Smooth muscle cell (in vitro differentiated cells): ENCODE measurements at regions not wholly inside any gene's neighbourhood (a gene's known extent, or its start where the extent isn't known, plus 50 kb on each side); places are given as distances from the start of the nearest gene placed in this dataset.
"Not testable (repeated sequence)": the region's sequence is repeated elsewhere in the genome, so short reads cannot be mapped to it uniquely, and the experiment has no call there.

ENCODE experiments used
- DNase-seq: peaks from one replicate; lab custom pipeline; 2025; ENCODE audit not compliant: unreplicated experiment; lab: John Stamatoyannopoulos, UW
- H2AFZ ChIP-seq: fragments of 200-600 bp; sonication (generic); 2 replicates; pipeline ENCODE4 v1.6.0; 2016; ENCODE audit warnings: antibody characterized with exemption, low read depth, mild to moderate bottlenecking
- H3F3A ChIP-seq: fragments of 200-600 bp; sonication (generic); 2 replicates; pipeline ENCODE4 v1.6.0; 2017; ENCODE audit warnings: antibody characterized with exemption, low read depth
- H3K27ac ChIP-seq: fragments of 200-600 bp; sonication (generic); 2 replicates; pipeline ENCODE4 v1.5.1; 2016; ENCODE audit warnings: low read depth, mild to moderate bottlenecking
- H3K27me3 ChIP-seq: fragments of 200-600 bp; sonication (generic); 2 replicates; pipeline ENCODE4 v1.6.1; 2016; ENCODE audit warnings: low read depth, mild to moderate bottlenecking
- H3K36me3 ChIP-seq: fragments of 200-600 bp; sonication (generic); 2 replicates; pipeline ENCODE4 v1.5.1; 2016; ENCODE audit warnings: low read depth
- H3K4me1 ChIP-seq: fragments of 200-600 bp; sonication (generic); 2 replicates; pipeline ENCODE4 v1.5.1; 2016; ENCODE audit warnings: low read depth
- H3K4me2 ChIP-seq: fragments of 200-600 bp; sonication (generic); 2 replicates; pipeline ENCODE4 v1.6.0; 2016; ENCODE audit warnings: mild to moderate bottlenecking
- H3K4me3 ChIP-seq: fragments of 200-600 bp; sonication (generic); 2 replicates; pipeline ENCODE4 v1.5.1; 2016; ENCODE audit warnings: mild to moderate bottlenecking
- H3K79me2 ChIP-seq: fragments of 200-600 bp; sonication (generic); 2 replicates; pipeline ENCODE4 v1.6.0; 2016; ENCODE audit warnings: low read depth, mild to moderate bottlenecking
- H3K9ac ChIP-seq: fragments of 200-600 bp; sonication (generic); 2 replicates; pipeline ENCODE4 v1.6.0; 2016; ENCODE audit warnings: low read depth
- H3K9me3 ChIP-seq: fragments of 200-600 bp; sonication (generic); replicated peaks from 2 replicates; pipeline ENCODE4 v1.5.1; 2016; ENCODE audit warnings: low read depth
- H4K20me1 ChIP-seq: fragments of 200-600 bp; sonication (generic); 2 replicates; pipeline ENCODE4 v1.6.0; 2016; ENCODE audit warnings: low read depth
- WGBS: methylation state at CpG from one replicate; pipeline ENCODE4 v1.1.7; 2016; ENCODE audit warnings: low lambda C conversion rate; 5-methylcytosine and 5-hydroxymethylcytosine counted together

DNA sequence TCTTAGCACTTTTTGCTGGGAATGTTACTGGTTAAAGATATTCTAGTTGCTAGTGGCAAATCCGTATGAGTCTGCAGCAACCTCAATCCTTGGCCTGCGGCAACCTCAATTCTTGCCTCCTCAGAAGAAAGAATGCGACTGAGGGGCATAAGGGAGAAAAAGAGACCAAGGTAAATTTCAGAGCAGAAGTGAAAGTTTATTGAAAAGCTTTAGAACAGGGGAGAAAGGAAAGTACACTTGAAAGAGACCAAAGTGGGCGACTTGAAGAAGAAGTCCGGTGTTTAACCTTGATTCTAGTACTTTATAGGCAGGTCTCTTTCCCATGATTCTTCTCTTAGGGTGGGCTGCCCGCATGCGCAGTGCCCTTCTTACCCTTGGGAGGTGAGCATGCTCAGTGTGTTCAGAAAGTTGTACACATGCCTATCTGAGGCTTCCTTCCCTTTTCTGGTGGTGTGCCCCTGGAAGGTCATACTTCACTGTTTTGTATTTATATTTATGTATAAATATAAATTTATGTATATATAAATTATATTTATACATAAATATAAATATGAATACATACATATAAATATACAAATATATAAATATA lies 1198.8 kb downstream of the RPIA start:
- H3K4me2 ChIP-seq, H2AFZ ChIP-seq, H4K20me1 ChIP-seq, H3K27ac ChIP-seq, H3K9ac ChIP-seq, H3K4me3 ChIP-seq, H3K9me3 ChIP-seq, H3K4me1 ChIP-seq, H3K36me3 ChIP-seq, H3K79me2 ChIP-seq, H3K27me3 ChIP-seq, DNase-seq, H3F3A ChIP-seq: not testable (repeated sequence)
- WGBS = no CpG with 5 or more reads among the region's 7 CpGs

DNA sequence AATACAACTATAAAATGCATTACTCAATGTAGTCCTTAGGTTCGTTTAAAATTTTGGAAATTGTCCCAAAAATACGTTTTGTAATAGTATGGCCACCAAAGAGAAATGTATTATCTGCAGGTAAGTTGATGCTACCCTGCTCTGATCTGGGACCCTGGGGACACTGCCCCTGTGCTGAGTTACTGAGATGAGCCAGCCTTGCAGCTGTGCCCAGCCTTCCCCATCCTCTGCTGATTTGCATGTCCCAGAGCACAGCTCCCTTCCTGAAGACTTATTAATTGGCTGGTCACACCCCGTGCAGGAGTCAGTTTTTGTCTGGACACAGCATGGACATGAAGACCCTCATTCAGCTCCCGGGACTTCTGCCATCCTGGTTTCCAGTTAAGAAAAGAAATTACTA lies 1203.5 kb downstream of the RPIA start:
- not testable (repeated sequence) for H2AFZ ChIP-seq, H3K27me3 ChIP-seq, H3K4me1 ChIP-seq, DNase-seq, H3K4me3 ChIP-seq, H3K36me3 ChIP-seq, H3K9ac ChIP-seq, H3K4me2 ChIP-seq, H3K79me2 ChIP-seq, H3K9me3 ChIP-seq, H3F3A ChIP-seq, H4K20me1 ChIP-seq, H3K27ac ChIP-seq
- WGBS = no CpG with 5 or more reads among the region's 4 CpGs

DNA sequence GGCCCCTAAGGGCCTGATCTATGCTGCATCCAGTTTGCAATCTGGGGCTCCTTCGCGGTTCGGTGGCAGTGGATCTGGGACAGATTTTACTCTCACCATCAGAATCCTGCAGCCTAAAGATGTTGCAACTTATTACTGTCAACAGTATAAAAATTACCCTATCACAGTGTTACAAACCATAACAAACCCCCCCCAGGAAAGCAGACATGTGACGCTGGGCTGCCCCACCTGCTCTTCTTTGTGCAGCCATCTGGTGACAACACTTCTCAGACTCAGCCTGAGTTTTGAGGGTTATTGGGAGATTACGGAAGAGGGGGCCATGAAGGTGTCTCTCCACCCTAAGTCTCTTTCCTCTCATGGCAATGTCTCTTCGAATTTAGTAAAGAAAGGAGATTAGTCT lies 1204.2 kb downstream of the RPIA start:
- H3K36me3 ChIP-seq, H2AFZ ChIP-seq, H3K4me1 ChIP-seq, H3K9ac ChIP-seq, H3K4me2 ChIP-seq, H3K9me3 ChIP-seq, H3K27me3 ChIP-seq, H3F3A ChIP-seq, H3K27ac ChIP-seq, H3K79me2 ChIP-seq, H3K4me3 ChIP-seq, H4K20me1 ChIP-seq, DNase-seq: not testable (repeated sequence)
- WGBS = no CpG with 5 or more reads among the region's 6 CpGs

DNA sequence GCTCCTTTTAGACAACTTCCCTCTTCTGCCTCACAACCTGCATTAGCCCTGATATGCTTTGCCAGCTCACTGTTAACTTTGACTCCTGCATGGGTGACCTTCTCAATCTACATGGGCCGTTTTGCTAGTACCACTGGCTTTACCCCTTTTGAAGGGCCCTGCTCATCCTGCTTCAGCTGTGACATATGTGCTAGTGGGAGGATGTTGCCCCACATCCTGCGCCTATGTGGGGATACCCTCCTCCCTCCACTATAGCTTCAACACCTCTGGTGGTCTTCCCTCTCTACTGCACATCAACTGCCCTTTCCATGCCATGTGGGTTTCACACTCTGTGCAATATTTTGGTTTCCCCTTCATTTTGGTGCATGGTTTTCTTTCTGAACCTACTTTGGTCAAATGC lies 1235.5 kb downstream of the RPIA start:
- H3K4me2 ChIP-seq, H3K27ac ChIP-seq, H3F3A ChIP-seq, H3K27me3 ChIP-seq, H2AFZ ChIP-seq, H3K9me3 ChIP-seq, H4K20me1 ChIP-seq, H3K4me3 ChIP-seq, H3K9ac ChIP-seq, H3K36me3 ChIP-seq, H3K79me2 ChIP-seq, DNase-seq, H3K4me1 ChIP-seq: not testable (repeated sequence)
- WGBS = 61% methylated on average over 2 of the region's 2 CpGs

DNA sequence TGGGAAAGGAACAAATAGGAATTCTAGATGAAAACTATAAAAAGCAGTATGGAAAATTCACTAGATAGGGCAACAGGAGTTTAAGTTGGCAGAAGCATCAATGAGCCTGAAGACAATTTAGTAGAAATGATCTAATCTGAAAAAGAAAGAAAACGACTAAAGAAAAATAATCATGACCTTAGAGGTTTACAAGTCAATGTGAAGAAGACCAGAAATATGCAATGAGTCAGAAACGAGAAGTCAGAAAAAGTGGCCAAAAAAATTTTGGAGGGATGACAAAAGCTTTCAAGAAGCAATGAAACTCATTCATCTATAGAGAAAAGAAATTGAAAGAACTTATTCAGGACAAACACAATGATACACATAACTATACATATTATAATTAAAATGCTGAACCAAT lies 1244.0 kb downstream of the RPIA start:
- H3K4me2 ChIP-seq, H4K20me1 ChIP-seq, H3F3A ChIP-seq, DNase-seq, H3K36me3 ChIP-seq, H3K27ac ChIP-seq, H3K4me3 ChIP-seq, H3K27me3 ChIP-seq, H3K4me1 ChIP-seq, H3K79me2 ChIP-seq, H2AFZ ChIP-seq, H3K9ac ChIP-seq, H3K9me3 ChIP-seq: not testable (repeated sequence)
- WGBS = 42% methylated on average over 2 of the region's 2 CpGs

DNA sequence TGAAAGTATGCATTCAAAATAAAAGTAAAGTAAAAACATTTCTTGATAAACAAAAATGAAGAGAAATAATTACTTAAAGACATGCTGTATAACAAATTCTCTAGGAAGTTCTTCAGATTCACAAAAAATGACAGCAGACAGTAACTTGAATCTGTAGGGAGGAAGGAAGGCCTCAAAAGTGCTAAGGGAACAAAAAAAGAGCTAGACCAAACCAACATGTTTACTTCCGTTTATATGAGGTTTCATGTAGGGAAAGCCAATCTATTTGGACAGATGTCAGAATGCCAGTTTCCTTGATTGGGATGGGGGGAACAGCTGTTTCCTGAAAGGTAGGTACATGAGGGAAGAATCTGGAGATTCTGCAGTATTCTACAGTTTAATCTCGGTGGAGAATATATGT lies 1244.5 kb downstream of the RPIA start:
- not testable (repeated sequence) for H3K9ac ChIP-seq, H3F3A ChIP-seq, H4K20me1 ChIP-seq, H3K27ac ChIP-seq, H3K9me3 ChIP-seq, H3K4me2 ChIP-seq, H3K4me3 ChIP-seq, H3K27me3 ChIP-seq, H2AFZ ChIP-seq, H3K36me3 ChIP-seq, DNase-seq, H3K4me1 ChIP-seq, H3K79me2 ChIP-seq
- 50% methylated on average over 2 of the region's 2 CpGs for WGBS

DNA sequence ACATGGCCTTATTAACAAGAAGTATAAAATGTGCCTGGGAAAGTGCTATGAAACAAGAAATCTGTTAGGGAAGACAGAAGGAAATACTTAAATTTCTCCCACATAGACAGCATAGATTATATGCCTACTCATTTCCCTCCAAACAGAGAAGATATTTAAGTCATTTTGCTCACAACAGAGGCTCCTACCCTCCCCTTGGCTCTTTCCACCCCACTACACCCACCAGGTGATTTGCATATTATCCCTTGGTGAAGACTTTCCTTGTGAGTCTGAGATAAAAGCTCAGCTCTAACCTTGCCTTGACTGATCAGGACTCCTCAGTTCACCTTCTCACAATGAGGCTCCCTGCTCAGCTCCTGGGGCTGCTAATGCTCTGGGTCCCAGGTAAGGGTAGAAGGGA lies 1245.1 kb downstream of the RPIA start:
- not testable (repeated sequence) for H3F3A ChIP-seq, H3K4me2 ChIP-seq, H3K9ac ChIP-seq, H3K79me2 ChIP-seq, DNase-seq, H3K4me1 ChIP-seq, H3K27ac ChIP-seq, H3K9me3 ChIP-seq, H3K4me3 ChIP-seq, H2AFZ ChIP-seq, H3K27me3 ChIP-seq, H3K36me3 ChIP-seq, H4K20me1 ChIP-seq

DNA sequence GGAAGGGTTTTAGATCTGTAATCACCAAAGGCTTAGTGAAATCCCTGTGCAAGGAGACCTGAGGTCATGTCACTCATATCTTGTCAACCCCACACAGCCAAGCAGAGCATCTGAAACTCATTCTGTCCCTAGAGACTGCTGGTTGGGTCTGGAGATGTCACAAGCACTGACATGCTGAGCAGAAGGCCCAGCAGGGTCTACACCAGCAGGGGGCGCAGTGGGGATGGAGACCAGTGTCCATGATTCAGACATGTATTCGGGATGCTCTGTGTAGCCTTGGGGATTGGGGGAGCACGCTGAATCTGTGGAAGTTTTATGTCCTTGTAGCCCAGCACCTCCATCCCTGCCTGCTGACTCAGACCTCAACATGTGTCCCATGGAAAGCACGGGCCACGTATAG lies 1247.3 kb downstream of the RPIA start:
- 53% methylated on average over 5 of the region's 5 CpGs for WGBS

DNA sequence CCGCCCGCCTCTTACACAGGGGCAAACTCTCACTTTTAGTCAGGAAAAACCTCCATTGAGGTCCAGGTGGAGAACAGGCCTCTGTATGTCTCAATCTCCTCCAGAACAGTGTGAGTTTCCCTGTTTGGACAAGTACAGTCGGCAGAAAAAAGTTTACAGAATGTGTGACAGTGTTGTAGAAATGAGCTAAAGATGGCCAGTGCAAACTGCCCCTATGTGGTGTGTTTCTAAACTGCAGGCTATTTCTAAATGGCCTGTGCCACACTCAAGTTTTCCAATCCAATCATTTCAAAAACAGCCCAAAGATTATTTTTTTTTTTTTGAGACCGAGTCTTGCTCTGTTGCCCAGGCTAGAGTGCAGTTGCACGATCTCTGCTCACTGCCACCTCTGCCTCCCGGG lies 1252.8 kb downstream of the RPIA start:
- H3K4me3 ChIP-seq, H3F3A ChIP-seq, H3K36me3 ChIP-seq, H3K27me3 ChIP-seq, DNase-seq, H3K27ac ChIP-seq, H2AFZ ChIP-seq, H3K9me3 ChIP-seq, H3K9ac ChIP-seq, H3K4me1 ChIP-seq, H3K79me2 ChIP-seq, H3K4me2 ChIP-seq, H4K20me1 ChIP-seq: not testable (repeated sequence)
- WGBS = 67% methylated on average over 1 of the region's 6 CpGs

More for the DNA sequence above, 1247.3 kb downstream of the RPIA start:
- not testable (repeated sequence) for H3K4me3 ChIP-seq, H3K9me3 ChIP-seq, H3K36me3 ChIP-seq, H3K9ac ChIP-seq, H3K79me2 ChIP-seq, H2AFZ ChIP-seq, H3K27me3 ChIP-seq, H4K20me1 ChIP-seq, H3K27ac ChIP-seq, DNase-seq, H3K4me2 ChIP-seq, H3K4me1 ChIP-seq, H3F3A ChIP-seq
